ENCODE measurements at regions not wholly inside any gene's neighbourhood (a gene's known extent, or its start where the extent isn't known, plus 50 kb on each side); places are given as distances from the start of the nearest gene placed in this dataset.

- ATAC-seq = no peak
- TF ChIP-seq ESRRG (CRISPR knock-in tag; IDR thresholded peaks at IDR 0.05) = no peak
- no peak for TF ChIP-seq BACH2 (CRISPR knock-in tag; IDR thresholded peaks at IDR 0.05; ENCODE audit: borderline replicate concordance)
- no peak for TF ChIP-seq PATZ1 (CRISPR knock-in tag; IDR thresholded peaks at IDR 0.05; ENCODE audit: borderline replicate concordance)
- TF ChIP-seq CREB5 (CRISPR knock-in tag; IDR thresholded peaks at IDR 0.05; ENCODE audit: low read depth) = no peak
- no peak for TF ChIP-seq CSDC2 (CRISPR knock-in tag; IDR thresholded peaks at IDR 0.05)
- TF ChIP-seq RARB (CRISPR knock-in tag; IDR thresholded peaks at IDR 0.05) = no peak
- no peak for TF ChIP-seq ISL1 (CRISPR knock-in tag; IDR thresholded peaks at IDR 0.05)
Observed at GRCh38 chr2:238518821-238519186, 92.1 kb downstream of the ASB1 start.

GRCh38 chr2:238520359-238520886 lies 93.7 kb downstream of the ASB1 start:
- ATAC-seq = no peak
- TF ChIP-seq BACH2 (CRISPR knock-in tag; IDR thresholded peaks at IDR 0.05; ENCODE audit: borderline replicate concordance) (no peak), ESRRG (CRISPR knock-in tag; IDR thresholded peaks at IDR 0.05) (no peak), ZFP3 (CRISPR knock-in tag; IDR thresholded peaks at IDR 0.05) (no peak), TSHZ2 (CRISPR knock-in tag; IDR thresholded peaks at IDR 0.05) (no peak), ARNTL (CRISPR knock-in tag; IDR thresholded peaks at IDR 0.05; ENCODE audit: borderline replicate concordance, low read depth) (no peak), ZNF565 (CRISPR knock-in tag; conservative IDR thresholded peaks at IDR 0.05; ENCODE audit: low read depth) (no peak), TOX (CRISPR knock-in tag; IDR thresholded peaks at IDR 0.05; ENCODE audit: borderline replicate concordance) (no peak), SNAI2 (CRISPR knock-in tag; IDR thresholded peaks at IDR 0.05) (no peak), TCF4 (CRISPR knock-in tag; IDR thresholded peaks at IDR 0.05; ENCODE audit: borderline replicate concordance) (no peak), PPARA (CRISPR knock-in tag; IDR thresholded peaks at IDR 0.05; ENCODE audit: borderline replicate concordance) (no peak), PATZ1 (CRISPR knock-in tag; IDR thresholded peaks at IDR 0.05; ENCODE audit: borderline replicate concordance) (no peak), GLIS3 (CRISPR knock-in tag; IDR thresholded peaks at IDR 0.05) (no peak), RARB (CRISPR knock-in tag; IDR thresholded peaks at IDR 0.05) (no peak), ZFP30 (CRISPR knock-in tag; IDR thresholded peaks at IDR 0.05) (no peak), ZNF70 (CRISPR knock-in tag; IDR thresholded peaks at IDR 0.05) (no peak), ISL1 (CRISPR knock-in tag; IDR thresholded peaks at IDR 0.05) (no peak), ZC3H10 (CRISPR knock-in tag; IDR thresholded peaks at IDR 0.05) (no peak), CREB5 (CRISPR knock-in tag; IDR thresholded peaks at IDR 0.05; ENCODE audit: low read depth) (no peak), CSRNP3 (CRISPR knock-in tag; IDR thresholded peaks at IDR 0.05) (no peak)
